AG20443 (cell line): ENCODE measurements at regions not wholly inside any gene's neighbourhood (a gene's known extent, or its start where the extent isn't known, plus 50 kb on each side); places are given as distances from the start of the nearest gene placed in this dataset.
"Not testable (repeated sequence)": the region's sequence is repeated elsewhere in the genome, so short reads cannot be mapped to it uniquely, and the experiment has no call there.

Experiments
- DNase-seq: peaks from one replicate; pipeline ENCODE4 v3.0.0; 2012; ENCODE audit warnings: low spot score, mixed read lengths

- DNase-seq: no peak
Observed at GRCh38 chr4:131638781-131639180, 1510.3 kb upstream of the PCDH10 start.

- no peak for DNase-seq
Observed at GRCh38 chr4:131644619-131645018, 1504.5 kb upstream of the PCDH10 start.

DNA sequence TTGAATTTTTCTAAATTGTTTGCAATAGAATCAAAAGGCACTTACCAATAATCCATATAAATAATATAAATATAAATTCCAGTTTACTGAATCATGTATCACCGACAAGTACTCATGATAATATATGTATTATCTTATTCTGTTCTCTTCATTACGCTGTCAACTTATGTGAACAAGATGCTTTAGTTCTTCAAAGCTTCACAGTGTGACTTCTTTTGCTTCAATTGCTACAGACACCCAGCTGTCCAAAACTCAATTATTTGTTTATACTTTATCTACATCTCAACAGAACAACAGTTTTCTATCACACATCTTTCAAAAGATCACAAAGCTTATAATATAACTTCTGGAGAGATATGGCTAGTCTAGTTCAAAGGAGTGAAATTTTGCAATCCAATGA lies 1499.9 kb upstream of the PCDH10 start:
- no peak for DNase-seq

GRCh38 chr4:131650951-131651350 lies 1498.1 kb upstream of the PCDH10 start:
- DNase-seq: no peak

DNA sequence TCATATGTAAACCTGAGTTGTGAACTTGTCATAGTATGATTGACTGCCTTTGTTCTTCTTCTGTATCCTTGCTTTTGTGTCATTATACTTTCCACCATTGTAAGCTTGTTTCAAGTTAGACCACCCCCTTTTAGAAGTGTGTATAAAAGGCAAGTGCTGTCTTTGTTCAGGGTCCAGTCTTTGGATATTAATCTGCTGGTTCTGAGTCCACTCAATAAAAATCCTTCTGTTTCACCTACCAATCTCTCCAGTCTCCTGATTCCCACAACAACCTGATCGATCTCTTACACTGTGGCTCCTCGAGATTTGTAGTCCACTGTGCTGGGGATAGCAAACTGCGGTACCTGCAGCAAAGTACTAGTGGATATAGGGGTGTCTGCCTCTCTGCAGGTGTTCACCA lies 1465.8 kb upstream of the PCDH10 start:
- DNase-seq: not testable (repeated sequence)

- DNase-seq: no peak
Observed at GRCh38 chr4:131721883-131722282, 1427.2 kb upstream of the PCDH10 start.

GRCh38 chr4:131723069-131723468 lies 1426.0 kb upstream of the PCDH10 start:
- not testable (repeated sequence) for DNase-seq

DNA sequence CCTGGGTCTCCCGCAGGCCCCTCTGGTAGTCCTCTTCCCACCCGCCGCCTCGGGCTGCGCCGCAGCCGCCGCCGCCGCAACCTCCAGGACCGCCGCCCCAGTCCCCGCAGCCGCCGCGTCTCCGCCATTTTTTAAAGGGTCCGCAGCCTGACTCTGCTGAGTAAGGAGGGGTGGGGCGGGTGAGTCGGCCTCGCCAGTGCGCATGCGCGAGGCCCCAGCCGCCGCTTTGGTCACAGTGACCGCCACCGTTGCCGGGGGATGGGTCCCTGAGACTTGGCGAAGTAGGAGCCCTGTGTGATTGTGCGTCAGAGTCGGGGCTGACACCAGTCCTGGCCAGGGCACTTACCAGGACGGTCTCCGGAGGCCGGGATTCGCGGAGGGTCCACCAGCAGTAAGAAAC lies 1424.2 kb upstream of the PCDH10 start:
- DNase-seq: not testable (repeated sequence)

GRCh38 chr4:131725521-131725920 lies 1423.6 kb upstream of the PCDH10 start:
- not testable (repeated sequence) for DNase-seq

- not testable (repeated sequence) for DNase-seq
Observed at GRCh38 chr4:131726940-131727339, 1422.2 kb upstream of the PCDH10 start.

GRCh38 chr4:131727418-131727817 lies 1421.7 kb upstream of the PCDH10 start:
- not testable (repeated sequence) for DNase-seq

GRCh38 chr4:131729205-131729604 lies 1419.9 kb upstream of the PCDH10 start:
- DNase-seq: not testable (repeated sequence)

DNA sequence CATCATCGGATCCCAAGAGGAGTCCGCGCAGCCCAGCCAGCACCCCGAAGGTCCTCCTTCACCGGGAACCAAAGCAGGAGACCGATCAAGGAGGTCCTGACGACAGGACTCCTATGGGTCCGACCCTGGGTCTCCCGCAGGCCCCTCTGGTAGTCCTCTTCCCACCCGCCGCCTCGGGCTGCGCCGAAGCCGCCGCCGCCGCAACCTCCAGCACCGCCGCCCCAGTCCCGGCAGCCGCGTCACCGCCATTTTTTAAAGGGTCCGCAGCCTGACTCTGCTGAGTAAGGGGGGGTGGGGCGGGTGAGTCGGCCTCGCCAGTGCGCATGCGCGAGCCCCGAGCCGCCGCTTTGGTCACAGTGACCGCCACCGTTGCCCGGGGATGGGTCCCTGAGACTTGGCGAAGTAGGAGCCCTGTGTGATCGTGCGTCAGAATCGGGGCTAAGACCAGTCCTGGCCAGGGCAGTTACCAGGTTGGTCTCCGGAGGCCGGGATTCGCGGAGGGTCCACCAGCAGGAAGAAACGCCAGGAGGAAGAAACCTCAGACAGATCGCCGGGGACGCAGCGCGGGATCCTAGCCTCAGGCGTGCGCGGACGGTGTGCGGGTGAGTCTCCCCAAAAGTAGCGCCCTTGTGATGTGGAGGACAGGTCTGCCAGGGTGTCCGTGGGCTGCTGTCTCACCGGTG lies 1419.2 kb upstream of the PCDH10 start:
- not testable (repeated sequence) for DNase-seq

DNA sequence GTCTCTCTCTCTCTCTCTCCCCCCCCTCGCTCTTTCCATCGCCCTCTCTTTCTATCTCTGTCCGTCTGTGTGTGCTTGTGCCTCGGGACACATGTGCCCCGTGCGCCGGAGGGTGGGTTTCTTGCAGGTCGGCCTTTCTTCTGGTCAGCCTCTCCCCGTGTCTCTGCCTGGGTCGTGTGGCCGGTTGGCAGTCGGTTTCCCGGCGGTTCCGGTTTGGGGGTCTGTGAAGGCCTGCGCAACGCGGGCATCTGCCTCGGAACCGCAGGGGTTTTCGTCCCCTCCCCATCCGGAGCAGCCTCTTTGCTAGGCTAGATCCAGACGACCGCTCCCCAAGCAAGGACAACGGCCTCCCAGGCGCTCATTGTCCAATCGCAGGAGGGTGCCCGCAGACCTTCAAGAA lies 1418.5 kb upstream of the PCDH10 start:
- not testable (repeated sequence) for DNase-seq

DNA sequence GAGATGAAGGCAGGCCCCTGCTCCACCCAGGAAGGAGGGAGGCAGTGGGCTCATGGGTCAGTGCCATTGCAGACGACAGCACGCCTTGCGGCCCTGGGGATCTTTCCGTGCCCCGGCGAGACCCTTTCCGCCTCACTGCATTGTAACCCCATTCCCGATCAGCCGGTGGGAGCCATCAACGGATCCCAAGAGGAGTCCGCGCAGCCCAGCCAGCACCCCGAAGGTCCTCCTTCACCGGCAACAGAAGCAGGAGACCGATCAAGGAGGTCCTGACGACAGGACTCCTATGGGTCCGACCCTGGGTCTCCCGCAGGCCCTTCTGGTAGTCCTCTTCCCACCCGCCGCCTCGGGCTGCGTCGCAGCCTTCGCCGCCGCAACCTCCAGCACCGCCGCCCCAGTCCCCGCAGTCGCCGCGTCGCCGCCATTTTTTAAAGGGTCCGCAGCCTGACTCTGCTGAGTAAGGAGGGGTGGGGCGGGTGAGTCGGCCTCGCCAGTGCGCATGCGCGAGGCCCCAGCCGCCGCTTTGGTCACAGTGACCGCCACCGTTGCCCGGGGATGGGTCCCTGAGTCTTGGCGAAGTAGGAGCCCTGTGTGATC lies 1417.0 kb upstream of the PCDH10 start:
- not testable (repeated sequence) for DNase-seq

GRCh38 chr4:131734321-131734720 lies 1414.8 kb upstream of the PCDH10 start:
- not testable (repeated sequence) for DNase-seq

GRCh38 chr4:131734851-131735385 lies 1414.2 kb upstream of the PCDH10 start:
- not testable (repeated sequence) for DNase-seq

GRCh38 chr4:131738991-131739390 lies 1410.1 kb upstream of the PCDH10 start:
- DNase-seq: not testable (repeated sequence)

- DNase-seq: not testable (repeated sequence)
Observed at GRCh38 chr4:131741836-131742235, 1407.3 kb upstream of the PCDH10 start.

GRCh38 chr4:131742536-131743205 lies 1406.4 kb upstream of the PCDH10 start:
- not testable (repeated sequence) for DNase-seq

DNA sequence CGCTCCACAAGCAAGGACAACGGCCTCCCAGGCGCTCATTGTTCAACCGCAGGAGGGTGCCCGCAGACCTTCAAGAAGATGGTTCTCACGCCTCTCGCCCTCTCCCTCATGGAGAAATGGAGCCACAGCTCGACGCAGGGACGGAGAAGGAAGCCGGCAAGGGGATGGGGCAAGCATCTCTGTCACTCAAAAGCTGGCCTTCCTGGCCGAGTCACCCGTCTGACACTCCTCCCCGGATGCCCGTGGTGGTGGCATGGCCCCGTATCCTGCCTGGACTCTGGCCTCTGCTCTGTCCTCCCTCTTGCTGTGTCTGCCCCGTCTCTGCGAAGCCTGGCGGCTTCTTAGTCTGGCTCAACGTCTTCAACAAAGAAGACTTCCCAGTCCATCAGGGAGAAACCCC lies 1405.7 kb upstream of the PCDH10 start:
- DNase-seq: not testable (repeated sequence)

DNA sequence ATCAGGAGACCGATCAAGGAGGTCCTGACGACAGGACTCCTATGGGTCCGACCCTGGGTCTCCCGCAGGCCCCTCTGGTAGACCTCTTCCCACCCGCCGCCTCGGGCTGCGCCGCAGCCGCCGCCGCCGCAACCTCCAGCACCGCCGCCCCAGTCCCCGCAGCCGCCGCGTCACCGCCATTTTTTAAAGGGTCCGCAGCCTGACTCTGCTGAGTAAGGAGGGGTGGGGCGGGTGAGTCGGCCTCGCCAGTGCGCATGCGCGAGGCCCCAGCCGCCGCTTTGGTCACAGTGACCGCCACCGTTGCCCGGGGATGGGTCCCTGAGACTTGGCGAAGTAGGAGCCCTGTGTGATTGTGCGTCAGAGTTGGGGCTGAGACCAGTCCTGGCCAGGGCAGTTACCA lies 1401.9 kb upstream of the PCDH10 start:
- DNase-seq: not testable (repeated sequence)

GRCh38 chr4:131749224-131749623 lies 1399.9 kb upstream of the PCDH10 start:
- DNase-seq: not testable (repeated sequence)
